ENCODE measurements at regions not wholly inside any gene's neighbourhood (a gene's known extent, or its start where the extent isn't known, plus 50 kb on each side); places are given as distances from the start of the nearest gene placed in this dataset.

DNA sequence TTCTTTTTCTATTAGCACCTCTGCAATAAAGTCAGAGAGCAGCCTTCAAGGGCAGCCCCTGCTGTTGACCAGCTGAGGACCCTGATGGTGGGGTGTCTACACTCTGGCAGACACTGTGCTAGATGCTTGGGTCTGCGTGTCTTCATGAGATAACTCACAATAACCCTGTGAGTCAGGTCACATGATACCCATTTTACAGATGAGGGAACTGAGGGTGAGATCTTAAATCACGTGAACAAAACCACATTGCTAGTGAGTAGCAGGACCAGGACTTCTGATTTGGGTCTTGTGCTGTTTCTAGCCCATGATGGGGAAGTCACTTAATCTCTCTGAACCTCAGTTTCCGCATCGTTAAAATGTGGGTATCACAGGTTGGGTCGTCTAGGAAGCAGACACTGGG, 118.5 kb upstream of the LIPC start:
- WGBS, 3 donors, result 84 to 92% (median 87%) methylated on average over 5 of the region's 5 CpGs
- Histone ChIP-seq H3K4me1 (peaks cover 6% of the 10 kb centered on the region), H3K27ac (no peak overlapping the region), H3K4me3 (no peak overlapping the region), H3K9me3 (no peaks in the 10 kb centered on the region), H3K36me3 (ENCODE audit: insufficient read depth in 1 of 2, low read depth in 1 of 2) (no peaks in the 10 kb centered on the region), H3K27me3 (ENCODE audit: insufficient read depth in 3 of 3, low read length in 2 of 3) (no peaks in the 10 kb centered on the region)
- TF ChIP-seq, protein P1, sequence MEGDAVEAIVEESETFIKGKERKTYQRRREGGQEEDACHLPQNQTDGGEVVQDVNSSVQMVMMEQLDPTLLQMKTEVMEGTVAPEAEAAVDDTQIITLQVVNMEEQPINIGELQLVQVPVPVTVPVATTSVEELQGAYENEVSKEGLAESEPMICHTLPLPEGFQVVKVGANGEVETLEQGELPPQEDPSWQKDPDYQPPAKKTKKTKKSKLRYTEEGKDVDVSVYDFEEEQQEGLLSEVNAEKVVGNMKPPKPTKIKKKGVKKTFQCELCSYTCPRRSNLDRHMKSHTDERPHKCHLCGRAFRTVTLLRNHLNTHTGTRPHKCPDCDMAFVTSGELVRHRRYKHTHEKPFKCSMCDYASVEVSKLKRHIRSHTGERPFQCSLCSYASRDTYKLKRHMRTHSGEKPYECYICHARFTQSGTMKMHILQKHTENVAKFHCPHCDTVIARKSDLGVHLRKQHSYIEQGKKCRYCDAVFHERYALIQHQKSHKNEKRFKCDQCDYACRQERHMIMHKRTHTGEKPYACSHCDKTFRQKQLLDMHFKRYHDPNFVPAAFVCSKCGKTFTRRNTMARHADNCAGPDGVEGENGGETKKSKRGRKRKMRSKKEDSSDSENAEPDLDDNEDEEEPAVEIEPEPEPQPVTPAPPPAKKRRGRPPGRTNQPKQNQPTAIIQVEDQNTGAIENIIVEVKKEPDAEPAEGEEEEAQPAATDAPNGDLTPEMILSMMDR (IDR thresholded peaks at IDR 0.05), result no peak
- DNase-seq, result no peak
- intact Hi-C loops (cut with DNase I), result no loop called here
- ATAC-seq, result no peak

DNA sequence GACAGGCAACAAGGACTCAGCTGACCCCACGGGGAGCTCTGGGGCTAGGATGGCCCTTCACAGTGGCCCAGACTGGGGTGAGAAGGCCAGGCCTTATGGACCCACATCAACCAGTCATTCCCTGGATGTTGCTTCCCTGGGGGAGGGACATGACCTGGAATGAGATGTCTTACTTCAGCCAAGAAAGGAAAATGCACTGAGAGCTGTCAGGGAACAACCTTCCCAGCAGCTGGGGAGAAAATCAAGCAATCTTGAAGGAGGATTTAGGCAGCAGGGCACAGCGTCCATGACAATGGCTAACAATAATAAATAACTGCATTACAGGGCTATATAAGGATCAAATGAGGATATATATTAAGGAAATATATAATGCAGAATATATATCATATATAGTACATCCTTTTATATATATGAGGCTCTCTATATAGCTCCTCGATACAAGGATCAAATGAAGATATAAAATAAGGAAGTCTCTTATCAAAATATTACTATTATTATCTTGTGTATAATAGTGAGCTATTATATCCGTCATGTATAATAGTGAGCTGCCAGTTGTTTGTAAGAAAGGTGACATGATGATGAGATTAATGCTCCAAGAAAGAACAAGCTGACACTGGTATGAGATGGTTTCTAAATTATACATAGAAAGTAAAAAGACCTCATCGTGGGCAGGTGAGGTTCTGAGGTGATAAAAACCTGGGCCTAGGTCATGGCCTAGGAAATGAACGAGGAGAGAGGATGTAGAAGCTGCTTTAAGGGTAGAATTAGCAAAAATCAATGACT, 117.8 kb upstream of the LIPC start:
- Histone ChIP-seq H3K4me3 (no peak overlapping the region), H3K36me3 (ENCODE audit: insufficient read depth in 1 of 2, low read depth in 1 of 2) (no peaks in the 10 kb centered on the region), H3K27ac (no peak overlapping the region), H3K9me3 (no peaks in the 10 kb centered on the region), H3K27me3 (ENCODE audit: insufficient read depth in 3 of 3, low read length in 2 of 3) (no peaks in the 10 kb centered on the region), H3K4me1 (peaks cover 10% of the 10 kb centered on the region)
- 69 to 78% (median 72%) methylated on average over 6 of the region's 6 CpGs for WGBS, 3 donors
- TF ChIP-seq, protein P1 (IDR thresholded peaks at IDR 0.05), result no peak
- ATAC-seq (no peak), DNase-seq (no peak)
- intact Hi-C loops (cut with DNase I), result no loop called here

DNA sequence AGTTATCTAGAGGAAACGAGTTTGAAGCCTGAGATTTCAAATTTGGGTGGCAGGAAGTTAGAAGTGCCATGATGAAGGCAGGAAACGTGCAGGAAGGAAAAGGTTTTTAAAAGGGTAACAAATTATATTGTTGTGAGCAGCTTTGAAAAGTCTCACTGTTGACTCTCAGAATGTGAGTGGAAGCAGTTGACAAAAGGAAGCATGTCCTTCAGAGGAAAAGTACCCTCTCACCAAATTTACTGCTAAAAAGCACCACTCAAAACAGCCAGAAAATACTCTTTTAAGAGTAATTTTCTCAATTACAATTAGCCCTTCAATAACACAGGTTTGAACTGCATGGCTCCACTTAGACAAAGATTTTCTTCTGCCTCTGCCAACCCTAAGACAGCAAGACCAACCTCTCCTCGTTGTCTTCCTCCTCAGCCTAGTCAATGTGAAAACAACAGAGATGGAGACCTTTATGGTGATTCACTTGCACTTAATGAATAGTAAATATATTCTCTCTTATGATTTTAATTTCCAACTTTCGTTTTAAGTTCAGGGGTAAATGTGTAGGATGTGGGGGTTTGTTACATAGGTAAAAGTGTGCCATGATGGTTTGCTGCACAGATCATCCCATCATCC, 117.1 kb upstream of the LIPC start:
- no peak overlapping the region for H3K27ac ChIP-seq
- no peak for DNase-seq
- TF ChIP-seq, protein P1 (IDR thresholded peaks at IDR 0.05), result no peak
- intact Hi-C loops (cut with DNase I), result no loop called here
- H3K9me3 ChIP-seq, result no peaks in the 10 kb centered on the region
- no peaks in the 10 kb centered on the region for H3K36me3 ChIP-seq (ENCODE audit: insufficient read depth in 1 of 2, low read depth in 1 of 2)
- ATAC-seq, result no peak
- 46 to 69% (median 56%) methylated on average over 4 of the region's 4 CpGs for WGBS, 3 donors
- no peak overlapping the region for H3K4me3 ChIP-seq
- H3K4me1 ChIP-seq, result peaks cover 10% of the 10 kb centered on the region
- H3K27me3 ChIP-seq (ENCODE audit: insufficient read depth in 3 of 3, low read length in 2 of 3), result no peaks in the 10 kb centered on the region

DNA sequence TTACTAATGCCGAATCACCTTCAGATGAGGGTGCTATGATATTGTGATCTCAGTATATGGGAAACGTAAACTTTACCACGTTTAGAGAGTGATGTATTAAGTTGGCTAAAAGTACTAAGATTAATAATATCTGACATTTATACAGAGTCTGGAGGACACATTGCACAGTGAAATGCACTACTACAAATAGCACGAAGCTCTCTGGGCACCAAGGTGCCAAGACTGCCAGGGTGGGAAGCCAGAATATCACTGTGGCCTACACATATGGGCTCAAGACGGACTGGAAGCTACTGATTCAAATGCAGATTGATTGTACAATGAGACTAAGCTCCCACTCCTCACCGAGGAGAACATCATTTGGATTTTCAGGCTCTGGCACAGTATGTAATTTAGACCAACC, 113.3 kb upstream of the LIPC start:
- TF ChIP-seq, protein P1 (IDR thresholded peaks at IDR 0.05), result no peak
- WGBS, 3 donors, result 45 to 58% (median 51%) methylated on average over 6 of the region's 6 CpGs
- H3K27me3 ChIP-seq (ENCODE audit: insufficient read depth in 3 of 3, low read length in 2 of 3), result no peaks in the 10 kb centered on the region
- no peak overlapping the region for H3K4me3 ChIP-seq
- ATAC-seq (peak in 2 of 4 donors; percentile 73 to 74), DNase-seq (no peak)
- intact Hi-C loops (cut with DNase I), result no loop called here
- H3K27ac ChIP-seq, result no peak overlapping the region
- H3K9me3 ChIP-seq, result no peaks in the 10 kb centered on the region
- peaks cover 6% of the 10 kb centered on the region for H3K4me1 ChIP-seq
- H3K36me3 ChIP-seq (ENCODE audit: insufficient read depth in 1 of 2, low read depth in 1 of 2), result no peaks in the 10 kb centered on the region

Data from psoas muscle (tissue), 7 donors.